ENCODE measurements at regions not wholly inside any gene's neighbourhood (a gene's known extent, or its start where the extent isn't known, plus 50 kb on each side); places are given as distances from the start of the nearest gene placed in this dataset.

DNA sequence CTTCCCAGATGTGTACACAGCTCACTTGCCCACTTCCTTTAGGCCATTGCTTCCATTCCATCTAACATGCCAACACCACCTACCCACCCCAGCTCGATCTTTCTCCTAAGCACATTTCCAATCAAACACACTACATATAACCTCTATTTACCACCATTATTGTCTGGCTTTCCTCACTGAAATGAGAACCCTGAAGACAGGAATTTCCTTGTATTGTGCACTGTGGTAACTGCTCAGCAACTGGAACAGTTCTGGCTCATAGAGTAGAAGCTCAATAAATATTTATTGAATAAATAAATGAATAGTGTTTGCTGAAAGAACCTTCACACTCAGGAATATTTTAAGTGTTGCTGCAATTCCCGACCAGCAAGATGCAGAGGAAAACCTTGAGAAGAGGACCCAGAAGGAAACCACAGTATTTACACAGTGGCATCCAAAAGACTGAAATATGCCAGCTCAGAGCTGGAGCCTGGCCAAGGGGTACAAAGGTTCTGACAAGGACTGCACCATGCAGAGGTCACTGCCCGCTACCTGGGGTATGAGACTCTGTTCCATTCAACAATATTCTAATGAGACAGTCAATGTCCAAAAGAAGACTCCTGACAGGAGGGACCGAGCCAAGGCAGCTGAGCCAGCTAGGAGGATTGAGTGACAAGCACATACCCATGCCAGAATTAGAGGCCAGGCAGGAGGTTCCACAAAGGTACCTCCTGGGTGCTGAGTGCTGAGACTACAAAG, 168.8 kb downstream of the NUP210 start:
- TF ChIP-seq, protein P1, sequence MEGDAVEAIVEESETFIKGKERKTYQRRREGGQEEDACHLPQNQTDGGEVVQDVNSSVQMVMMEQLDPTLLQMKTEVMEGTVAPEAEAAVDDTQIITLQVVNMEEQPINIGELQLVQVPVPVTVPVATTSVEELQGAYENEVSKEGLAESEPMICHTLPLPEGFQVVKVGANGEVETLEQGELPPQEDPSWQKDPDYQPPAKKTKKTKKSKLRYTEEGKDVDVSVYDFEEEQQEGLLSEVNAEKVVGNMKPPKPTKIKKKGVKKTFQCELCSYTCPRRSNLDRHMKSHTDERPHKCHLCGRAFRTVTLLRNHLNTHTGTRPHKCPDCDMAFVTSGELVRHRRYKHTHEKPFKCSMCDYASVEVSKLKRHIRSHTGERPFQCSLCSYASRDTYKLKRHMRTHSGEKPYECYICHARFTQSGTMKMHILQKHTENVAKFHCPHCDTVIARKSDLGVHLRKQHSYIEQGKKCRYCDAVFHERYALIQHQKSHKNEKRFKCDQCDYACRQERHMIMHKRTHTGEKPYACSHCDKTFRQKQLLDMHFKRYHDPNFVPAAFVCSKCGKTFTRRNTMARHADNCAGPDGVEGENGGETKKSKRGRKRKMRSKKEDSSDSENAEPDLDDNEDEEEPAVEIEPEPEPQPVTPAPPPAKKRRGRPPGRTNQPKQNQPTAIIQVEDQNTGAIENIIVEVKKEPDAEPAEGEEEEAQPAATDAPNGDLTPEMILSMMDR (IDR thresholded peaks at IDR 0.05) = no peak
- no peak for TF ChIP-seq EP300 (IDR thresholded peaks at IDR 0.05)
